Smooth muscle cell (in vitro differentiated cells): ENCODE measurements at regions not wholly inside any gene's neighbourhood (a gene's known extent, or its start where the extent isn't known, plus 50 kb on each side); places are given as distances from the start of the nearest gene placed in this dataset.
A peak's percentile ranks its signal among the peaks of the same experiment; 100 is the strongest.

Source experiments
- DNase-seq: peaks from one replicate; lab custom pipeline; 2025; ENCODE audit not compliant: unreplicated experiment; lab: John Stamatoyannopoulos, UW
- H2AFZ ChIP-seq: fragments of 200-600 bp; sonication (generic); 2 replicates; pipeline ENCODE4 v1.6.0; 2016; ENCODE audit warnings: antibody characterized with exemption, low read depth, mild to moderate bottlenecking
- H3F3A ChIP-seq: fragments of 200-600 bp; sonication (generic); 2 replicates; pipeline ENCODE4 v1.6.0; 2017; ENCODE audit warnings: antibody characterized with exemption, low read depth
- H3K27ac ChIP-seq: fragments of 200-600 bp; sonication (generic); 2 replicates; pipeline ENCODE4 v1.5.1; 2016; ENCODE audit warnings: low read depth, mild to moderate bottlenecking
- H3K27me3 ChIP-seq: fragments of 200-600 bp; sonication (generic); 2 replicates; pipeline ENCODE4 v1.6.1; 2016; ENCODE audit warnings: low read depth, mild to moderate bottlenecking
- H3K36me3 ChIP-seq: fragments of 200-600 bp; sonication (generic); 2 replicates; pipeline ENCODE4 v1.5.1; 2016; ENCODE audit warnings: low read depth
- H3K4me1 ChIP-seq: fragments of 200-600 bp; sonication (generic); 2 replicates; pipeline ENCODE4 v1.5.1; 2016; ENCODE audit warnings: low read depth
- H3K4me2 ChIP-seq: fragments of 200-600 bp; sonication (generic); 2 replicates; pipeline ENCODE4 v1.6.0; 2016; ENCODE audit warnings: mild to moderate bottlenecking
- H3K4me3 ChIP-seq: fragments of 200-600 bp; sonication (generic); 2 replicates; pipeline ENCODE4 v1.5.1; 2016; ENCODE audit warnings: mild to moderate bottlenecking
- H3K79me2 ChIP-seq: fragments of 200-600 bp; sonication (generic); 2 replicates; pipeline ENCODE4 v1.6.0; 2016; ENCODE audit warnings: low read depth, mild to moderate bottlenecking
- H3K9ac ChIP-seq: fragments of 200-600 bp; sonication (generic); 2 replicates; pipeline ENCODE4 v1.6.0; 2016; ENCODE audit warnings: low read depth
- H3K9me3 ChIP-seq: fragments of 200-600 bp; sonication (generic); replicated peaks from 2 replicates; pipeline ENCODE4 v1.5.1; 2016; ENCODE audit warnings: low read depth
- H4K20me1 ChIP-seq: fragments of 200-600 bp; sonication (generic); 2 replicates; pipeline ENCODE4 v1.6.0; 2016; ENCODE audit warnings: low read depth
- CTCF ChIP-seq: fragments of 200-600 bp; sonication (generic); IDR thresholded peaks from 2 replicates; pipeline ENCODE4 v1.5.1; 2017; ENCODE audit warnings: borderline replicate concordance, mild to moderate bottlenecking, antibody characterized with exemption; ENCODE audit not compliant: insufficient read depth, poor library complexity, severe bottlenecking
- WGBS: methylation state at CpG from one replicate; pipeline ENCODE4 v1.1.7; 2016; ENCODE audit warnings: low lambda C conversion rate; 5-methylcytosine and 5-hydroxymethylcytosine counted together

GRCh38 chr3:150351398-150351797 lies 56.7 kb upstream of the TSC22D2 start:
- Histone ChIP-seq H3K27me3 (no peaks in the 10 kb centered on the region), H3F3A (peaks cover 13% of the 10 kb centered on the region), H3K4me1 (peaks cover 31% of the 10 kb centered on the region), H3K4me2 (no peak overlapping the region), H2AFZ (no peak overlapping the region), H3K27ac (peak overlapping the region; percentile 50), H4K20me1 (no peaks in the 10 kb centered on the region), H3K36me3 (no peaks in the 10 kb centered on the region), H3K4me3 (no peak overlapping the region), H3K9me3 (no peaks in the 10 kb centered on the region), H3K9ac (no peak overlapping the region), H3K79me2 (no peaks in the 10 kb centered on the region)
- DNase-seq: no peak
- 82% methylated on average over 3 of the region's 3 CpGs for WGBS
- TF ChIP-seq CTCF: no peak

GRCh38 chr3:150349314-150350097 lies 58.6 kb upstream of the TSC22D2 start:
- Histone ChIP-seq H3K36me3 (no peaks in the 10 kb centered on the region), H3K4me1 (peaks cover 31% of the 10 kb centered on the region), H3K27ac (peak overlapping the region; percentile 98), H2AFZ (no peak overlapping the region), H3K4me3 (no peak overlapping the region), H4K20me1 (no peaks in the 10 kb centered on the region), H3K9me3 (no peaks in the 10 kb centered on the region), H3K27me3 (no peaks in the 10 kb centered on the region), H3K4me2 (peak overlapping the region; percentile 74), H3F3A (peaks cover 13% of the 10 kb centered on the region), H3K79me2 (no peaks in the 10 kb centered on the region), H3K9ac (peak overlapping the region; percentile 71)
- WGBS: 77% methylated on average over 7 of the region's 7 CpGs
- no peak for TF ChIP-seq CTCF
- DNase-seq: no peak

GRCh38 chr3:150348500-150348899 lies 59.6 kb upstream of the TSC22D2 start:
- 4% methylated on average over 6 of the region's 6 CpGs for WGBS
- H3K9ac ChIP-seq: peak overlapping the region; percentile 71
- H4K20me1 ChIP-seq: no peaks in the 10 kb centered on the region
- H3K4me2 ChIP-seq: peak overlapping the region; percentile 74
- no peaks in the 10 kb centered on the region for H3K9me3 ChIP-seq
- H3K36me3 ChIP-seq: no peaks in the 10 kb centered on the region
- H3K27me3 ChIP-seq: no peaks in the 10 kb centered on the region
- peak overlapping the region; percentile 98 for H3K27ac ChIP-seq
- H2AFZ ChIP-seq: peak overlapping the region; percentile 12
- H3K4me1 ChIP-seq: peaks cover 31% of the 10 kb centered on the region
- H3K4me3 ChIP-seq: no peak overlapping the region
- H3K79me2 ChIP-seq: no peaks in the 10 kb centered on the region
- no peak for DNase-seq
- H3F3A ChIP-seq: peaks cover 13% of the 10 kb centered on the region
- no peak for TF ChIP-seq CTCF
